Progenitor cell of endocrine pancreas (in vitro differentiated cells): ENCODE measurements at regions not wholly inside any gene's neighbourhood (a gene's known extent, or its start where the extent isn't known, plus 50 kb on each side); places are given as distances from the start of the nearest gene placed in this dataset.

ENCODE experiments used
- DNase-seq: peaks from one replicate; pipeline ENCODE4 v3.0.0; 2021; ENCODE audit warnings: low spot score; ENCODE audit not compliant: unreplicated experiment
- H3K27ac Mint-ChIP-seq: 2 replicates; pipeline ENCODE4 v1.8.0; 2021; ENCODE audit warnings: mild to moderate bottlenecking, moderate library complexity, mixed read lengths
- H3K27me3 Mint-ChIP-seq: 2 replicates; pipeline ENCODE4 v1.8.0; 2021; ENCODE audit warnings: mixed read lengths
- H3K36me3 Mint-ChIP-seq: 2 replicates; pipeline ENCODE4 v1.8.0; 2022; ENCODE audit warnings: mixed read lengths; ENCODE audit not compliant: insufficient read depth
- H3K4me1 Mint-ChIP-seq: 2 replicates; pipeline ENCODE4 v1.8.0; 2021; ENCODE audit warnings: low read depth, mixed read lengths
- H3K4me3 Mint-ChIP-seq: 2 replicates; pipeline ENCODE4 v1.8.0; 2021; ENCODE audit warnings: low read depth, mild to moderate bottlenecking, moderate library complexity, mixed read lengths
- H3K9me3 Mint-ChIP-seq: 2 replicates; pipeline ENCODE4 v1.8.0; 2021; ENCODE audit warnings: low read depth, mixed read lengths
- TF ChIP-seq, protein P1 (sequence below): fragments of 200-600 bp; sonication (generic); IDR thresholded peaks from one replicate; pipeline ENCODE4 v1.5.0; 2021; ENCODE audit warnings: antibody characterized with exemption, mild to moderate bottlenecking; ENCODE audit not compliant: unreplicated experiment

DNA sequence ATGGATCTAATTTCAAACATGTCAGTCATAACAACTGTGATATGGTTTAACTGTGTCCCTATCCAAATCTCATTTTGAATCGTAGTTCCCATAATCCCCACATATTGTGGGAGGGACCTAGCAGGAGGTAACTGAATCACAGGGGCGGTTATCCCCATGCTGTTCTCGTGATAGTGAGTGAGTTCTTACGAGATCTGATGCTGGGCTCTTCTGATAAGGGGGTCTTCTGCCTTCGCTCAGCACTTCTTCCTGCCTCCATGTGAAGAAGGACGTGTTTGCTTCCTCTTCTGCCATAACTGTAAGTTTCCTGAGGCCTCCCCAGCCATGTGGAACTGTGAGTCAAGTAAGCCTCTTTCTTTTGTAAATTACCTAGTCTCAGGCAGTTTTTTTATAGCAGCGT is 138.0 kb upstream of the PCGF5 start:
- no peaks in the 10 kb centered on the region for H3K36me3 Mint-ChIP-seq
- TF ChIP-seq, protein P1, sequence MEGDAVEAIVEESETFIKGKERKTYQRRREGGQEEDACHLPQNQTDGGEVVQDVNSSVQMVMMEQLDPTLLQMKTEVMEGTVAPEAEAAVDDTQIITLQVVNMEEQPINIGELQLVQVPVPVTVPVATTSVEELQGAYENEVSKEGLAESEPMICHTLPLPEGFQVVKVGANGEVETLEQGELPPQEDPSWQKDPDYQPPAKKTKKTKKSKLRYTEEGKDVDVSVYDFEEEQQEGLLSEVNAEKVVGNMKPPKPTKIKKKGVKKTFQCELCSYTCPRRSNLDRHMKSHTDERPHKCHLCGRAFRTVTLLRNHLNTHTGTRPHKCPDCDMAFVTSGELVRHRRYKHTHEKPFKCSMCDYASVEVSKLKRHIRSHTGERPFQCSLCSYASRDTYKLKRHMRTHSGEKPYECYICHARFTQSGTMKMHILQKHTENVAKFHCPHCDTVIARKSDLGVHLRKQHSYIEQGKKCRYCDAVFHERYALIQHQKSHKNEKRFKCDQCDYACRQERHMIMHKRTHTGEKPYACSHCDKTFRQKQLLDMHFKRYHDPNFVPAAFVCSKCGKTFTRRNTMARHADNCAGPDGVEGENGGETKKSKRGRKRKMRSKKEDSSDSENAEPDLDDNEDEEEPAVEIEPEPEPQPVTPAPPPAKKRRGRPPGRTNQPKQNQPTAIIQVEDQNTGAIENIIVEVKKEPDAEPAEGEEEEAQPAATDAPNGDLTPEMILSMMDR: no peak
- no peak overlapping the region for H3K27ac Mint-ChIP-seq
- H3K4me1 Mint-ChIP-seq: peaks cover 9% of the 10 kb centered on the region
- H3K9me3 Mint-ChIP-seq: no peaks in the 10 kb centered on the region
- no peak for DNase-seq
- H3K27me3 Mint-ChIP-seq: peaks cover 4% of the 10 kb centered on the region
- no peak overlapping the region for H3K4me3 Mint-ChIP-seq

DNA sequence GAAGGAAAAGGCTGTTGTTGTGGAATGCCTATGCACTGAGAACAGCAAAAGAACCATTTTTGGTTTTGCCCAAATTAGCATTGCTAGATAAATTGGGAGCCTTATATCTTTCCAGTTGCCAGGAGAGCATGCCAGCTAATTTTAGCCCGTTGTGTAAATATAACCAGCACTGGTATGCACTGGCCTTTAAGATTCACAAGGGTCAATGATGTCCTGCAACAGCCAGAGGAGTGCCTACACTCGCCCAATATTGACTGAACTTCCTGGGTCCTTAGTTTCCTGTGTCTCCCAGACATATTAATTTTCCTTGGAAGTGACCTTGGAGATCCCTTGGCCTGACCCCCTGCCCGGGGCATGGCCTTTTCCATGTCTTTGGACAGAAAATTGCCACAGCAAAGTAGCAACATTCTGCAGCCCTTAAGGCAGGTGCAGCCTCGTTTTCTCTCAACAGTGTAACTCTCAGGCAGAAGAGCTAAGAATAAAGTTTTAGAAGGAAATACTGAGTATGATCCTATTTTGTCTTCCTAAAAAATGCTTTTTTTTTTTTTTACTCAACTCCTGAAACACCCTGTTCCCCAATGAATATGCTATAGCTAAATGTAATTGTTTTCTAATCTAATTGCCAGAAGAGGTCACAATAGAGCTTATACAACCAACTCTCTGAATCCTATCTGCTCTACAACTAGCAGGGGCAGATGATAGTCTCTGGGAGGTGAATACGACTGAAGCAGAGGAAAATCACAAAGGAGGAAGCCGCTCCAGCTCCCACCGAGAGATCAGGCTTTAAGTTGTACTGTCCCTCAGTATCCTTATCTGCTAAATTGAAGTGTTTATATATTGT is 131.9 kb upstream of the PCGF5 start:
- Mint-ChIP-seq H3K9me3 (peaks cover 12% of the 10 kb centered on the region), H3K27ac (no peak overlapping the region), H3K4me1 (peaks cover 13% of the 10 kb centered on the region), H3K4me3 (no peak overlapping the region), H3K36me3 (no peaks in the 10 kb centered on the region), H3K27me3 (no peaks in the 10 kb centered on the region)
- DNase-seq: no peak
- TF ChIP-seq, protein P1: no peak

DNA sequence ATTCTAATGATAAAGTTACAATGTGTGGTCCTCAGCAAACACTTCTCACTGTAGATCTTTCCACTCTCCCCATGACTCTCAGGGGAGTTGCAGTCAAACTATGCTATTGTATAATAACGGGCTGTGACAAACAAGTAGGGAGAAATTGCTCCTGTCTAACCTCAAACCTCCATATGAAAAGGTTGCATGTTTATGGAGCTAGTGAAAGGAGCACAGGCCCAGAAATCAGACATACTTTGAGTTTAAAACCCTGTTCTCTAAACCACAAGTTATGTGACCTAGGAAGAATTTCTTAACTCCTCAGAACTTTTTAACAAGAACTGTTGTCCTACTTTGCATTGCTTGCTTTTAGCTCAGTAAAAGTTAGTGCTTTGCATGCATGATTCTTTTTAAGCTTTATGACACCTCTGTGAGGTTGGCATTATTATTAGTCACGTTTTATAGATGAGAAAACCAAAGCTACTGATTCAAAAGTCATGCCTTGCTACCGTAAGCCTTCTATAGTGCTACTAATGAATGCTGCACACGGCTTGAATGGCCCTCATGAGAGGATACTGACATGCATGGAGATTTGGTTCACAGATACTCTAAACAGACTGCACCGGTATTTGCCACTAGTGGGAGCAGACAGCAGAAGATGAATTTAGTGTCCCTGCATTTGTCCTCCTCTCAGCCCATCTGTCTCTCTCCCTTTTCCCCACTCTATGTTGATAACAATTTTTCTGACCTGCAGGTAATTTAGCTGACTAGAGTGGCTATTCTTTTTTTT is 129.5 kb upstream of the PCGF5 start:
- Mint-ChIP-seq H3K4me1 (peaks cover 13% of the 10 kb centered on the region), H3K27ac (no peak overlapping the region), H3K27me3 (no peaks in the 10 kb centered on the region), H3K4me3 (no peak overlapping the region), H3K36me3 (no peaks in the 10 kb centered on the region), H3K9me3 (peaks cover 22% of the 10 kb centered on the region)
- TF ChIP-seq, protein P1: no peak
- no peak for DNase-seq

DNA sequence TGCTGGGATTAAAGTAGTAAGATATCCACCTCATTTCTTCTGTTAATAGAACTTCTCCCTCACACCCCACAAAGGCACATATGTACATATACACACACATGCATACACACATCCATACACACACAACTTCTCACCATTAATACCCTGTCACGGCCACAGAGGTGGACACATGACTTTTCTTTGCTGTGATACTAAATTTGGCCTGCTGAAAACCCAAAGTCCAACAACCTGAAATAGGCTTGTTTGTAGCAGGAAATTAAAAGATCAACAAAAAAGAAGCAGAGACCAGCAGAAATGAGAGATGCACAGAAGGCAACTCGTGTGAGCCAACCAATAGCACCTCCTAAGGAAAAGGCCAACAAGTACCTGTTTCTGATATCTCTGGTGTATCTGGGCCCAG is 128.7 kb upstream of the PCGF5 start:
- DNase-seq: no peak
- Mint-ChIP-seq H3K4me1 (peaks cover 6% of the 10 kb centered on the region), H3K9me3 (peaks cover 22% of the 10 kb centered on the region), H3K36me3 (no peaks in the 10 kb centered on the region), H3K27ac (no peak overlapping the region), H3K27me3 (no peaks in the 10 kb centered on the region), H3K4me3 (no peak overlapping the region)
- TF ChIP-seq, protein P1: no peak

DNA sequence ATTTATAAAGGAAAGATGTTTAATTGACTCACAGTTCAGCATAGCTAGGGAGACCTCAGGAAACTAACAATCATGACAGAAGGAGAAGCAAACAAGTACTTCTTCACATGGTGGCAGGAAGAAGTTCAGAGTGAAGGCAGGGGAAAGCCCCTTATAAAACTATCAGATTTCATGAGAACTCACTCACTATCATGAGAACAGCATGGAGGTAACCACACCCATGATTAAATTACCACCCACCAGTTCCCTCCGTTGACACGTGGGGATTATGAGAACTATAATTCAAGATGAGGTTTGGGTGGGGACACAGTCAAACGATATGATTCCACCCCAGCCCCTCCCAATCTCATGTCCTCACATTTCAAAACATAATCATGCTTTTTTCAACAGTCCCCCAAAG is 124.2 kb upstream of the PCGF5 start:
- Mint-ChIP-seq H3K27ac (no peak overlapping the region), H3K4me1 (no peaks in the 10 kb centered on the region), H3K9me3 (peaks cover 33% of the 10 kb centered on the region), H3K4me3 (no peak overlapping the region), H3K27me3 (no peaks in the 10 kb centered on the region), H3K36me3 (no peaks in the 10 kb centered on the region)
- DNase-seq: no peak
- TF ChIP-seq, protein P1: no peak
